ENCODE measurements at regions not wholly inside any gene's neighbourhood (a gene's known extent, or its start where the extent isn't known, plus 50 kb on each side); places are given as distances from the start of the nearest gene placed in this dataset.

DNA sequence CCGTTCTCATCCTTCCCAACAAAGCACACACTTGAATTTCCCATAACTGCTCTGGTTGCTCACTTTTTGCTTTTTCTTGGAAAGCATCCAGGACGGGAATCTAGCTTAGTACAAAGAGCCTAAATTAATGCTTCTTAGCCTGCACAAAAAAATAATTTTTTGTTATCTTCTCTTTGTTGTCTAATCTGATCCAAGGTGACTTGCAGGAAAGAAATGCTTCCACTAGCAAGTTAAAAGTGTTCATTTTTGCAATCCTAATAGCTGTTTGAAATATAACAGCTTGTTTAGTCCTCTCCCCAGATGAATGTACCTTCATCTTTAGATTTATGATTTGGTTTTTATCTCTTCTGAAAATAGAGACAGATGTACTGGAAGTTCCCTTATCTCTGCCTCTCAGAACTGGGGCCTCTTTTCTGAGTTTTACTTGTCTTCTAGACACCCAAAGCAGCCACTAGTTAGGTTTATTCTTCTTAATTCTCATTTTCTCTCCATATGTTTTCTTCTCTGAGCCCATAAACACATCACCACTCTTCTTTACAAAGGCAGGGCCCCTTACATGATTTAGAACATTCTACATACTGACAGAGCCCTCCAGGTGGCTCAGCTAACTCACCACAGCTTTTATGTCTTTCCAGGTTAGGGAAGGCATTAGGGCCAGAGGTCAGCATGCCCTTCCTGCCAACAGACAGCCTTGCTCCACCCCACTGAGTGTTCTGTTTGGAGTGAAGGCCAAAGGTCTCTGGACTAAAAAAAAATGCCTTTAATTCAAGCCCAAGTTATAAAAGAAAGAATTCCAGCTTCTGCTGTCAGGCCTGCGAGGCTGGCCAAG lies 74.7 kb upstream of the MAP4K3 start:
- Histone ChIP-seq H2AFZ (ENCODE audit: control insufficient read depth, low read depth, low read length) (no peak overlapping the region), H3K36me3 (ENCODE audit: control insufficient read depth in 2 of 2, insufficient read depth in 2 of 2, low read length in 1 of 2) (no peaks in the 10 kb centered on the region), H3K4me2 (ENCODE audit: control insufficient read depth, insufficient read depth) (no peak overlapping the region), H3K27me3 (replicated peaks in 1 of 2; ENCODE audit: control insufficient read depth in 2 of 2, insufficient read depth in 2 of 2, low read length in 1 of 2) (no peaks in the 10 kb centered on the region; a peak in 1 of 4 replicates), H3K9me3 (replicated peaks; ENCODE audit: control insufficient read depth, insufficient read depth, low read length) (no peaks in the 10 kb centered on the region), H3K4me1 (ENCODE audit: control insufficient read depth, insufficient read depth, low read length) (peaks cover 16% of the 10 kb centered on the region), H4K20me1 (ENCODE audit: control insufficient read depth, insufficient read depth) (no peaks in the 10 kb centered on the region), H3K79me2 (ENCODE audit: control insufficient read depth, insufficient read depth, low read length) (no peaks in the 10 kb centered on the region), H3K27ac (ENCODE audit: control insufficient read depth, insufficient read depth) (no peak overlapping the region), H3K4me3 (no peak overlapping the region), H3K9ac (ENCODE audit: control insufficient read depth, insufficient read depth, low read length) (no peak overlapping the region)
- intact Hi-C loops (cut with micrococcal nuclease; ENCODE audit: unreplicated experiment), result loop anchor here (2.0 kb wide), 1 partner anchor 219 kb away; no protein-coding TSS in a partner anchor
- SMC1A ChIA-PET (ENCODE audit: uncharacterized antibody, unreplicated experiment), result interaction anchor here (1.7 kb wide), 2 partner anchors 13 to 132 kb away, joined by 4 read pairs; no protein-coding TSS in a partner anchor
- WGBS (ENCODE audit: insufficient coverage, insufficient replicate concordance, low lambda C conversion rate, missing lambda C conversion rate), result 67% methylated on average over 3 of the region's 3 CpGs
- POLR2A ChIA-PET, result no interaction called here
- CTCF ChIA-PET, result interaction anchor here (0.6 to 1.3 kb wide), 3 partner anchors 12 to 472 kb away, joined by 3 read pairs; no protein-coding TSS in a partner anchor
- DNase-seq (ENCODE audit: low read depth, low spot score) (no peak), ATAC-seq (no peak), FAIRE-seq (no peak)
- in situ Hi-C loops (cut with MboI), result no loop called here
- no TSS peak for BruUV-seq (replicated peaks)
- RAD21 ChIA-PET (ENCODE audit: unreplicated experiment), result interaction anchor here (1.3 kb wide), 1 partner anchor 219 kb away, joined by 4 read pairs; no protein-coding TSS in a partner anchor
- TF ChIP-seq, protein P1, sequence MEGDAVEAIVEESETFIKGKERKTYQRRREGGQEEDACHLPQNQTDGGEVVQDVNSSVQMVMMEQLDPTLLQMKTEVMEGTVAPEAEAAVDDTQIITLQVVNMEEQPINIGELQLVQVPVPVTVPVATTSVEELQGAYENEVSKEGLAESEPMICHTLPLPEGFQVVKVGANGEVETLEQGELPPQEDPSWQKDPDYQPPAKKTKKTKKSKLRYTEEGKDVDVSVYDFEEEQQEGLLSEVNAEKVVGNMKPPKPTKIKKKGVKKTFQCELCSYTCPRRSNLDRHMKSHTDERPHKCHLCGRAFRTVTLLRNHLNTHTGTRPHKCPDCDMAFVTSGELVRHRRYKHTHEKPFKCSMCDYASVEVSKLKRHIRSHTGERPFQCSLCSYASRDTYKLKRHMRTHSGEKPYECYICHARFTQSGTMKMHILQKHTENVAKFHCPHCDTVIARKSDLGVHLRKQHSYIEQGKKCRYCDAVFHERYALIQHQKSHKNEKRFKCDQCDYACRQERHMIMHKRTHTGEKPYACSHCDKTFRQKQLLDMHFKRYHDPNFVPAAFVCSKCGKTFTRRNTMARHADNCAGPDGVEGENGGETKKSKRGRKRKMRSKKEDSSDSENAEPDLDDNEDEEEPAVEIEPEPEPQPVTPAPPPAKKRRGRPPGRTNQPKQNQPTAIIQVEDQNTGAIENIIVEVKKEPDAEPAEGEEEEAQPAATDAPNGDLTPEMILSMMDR (IDR thresholded peaks at IDR 0.05 in 2 of 3, conservative IDR thresholded peaks at IDR 0.05 in 1 of 3; ENCODE audit: control insufficient read depth in 2 of 3, extremely low read depth in 1 of 3, insufficient read depth in 1 of 3, low read depth in 3 of 3, low read length in 3 of 3), result no peak
- TF ChIP-seq RCOR1 (conservative IDR thresholded peaks at IDR 0.05; ENCODE audit: low read depth, low read length) (no peak), BRCA1 (IDR thresholded peaks at IDR 0.05; ENCODE audit: low read depth, low read length) (no peak), SRF (IDR thresholded peaks at IDR 0.05; ENCODE audit: low read depth in 2 of 2, low read length in 2 of 2) (no peak), PML (IDR thresholded peaks at IDR 0.05; ENCODE audit: low read length) (no peak), RFX5 (IDR thresholded peaks at IDR 0.05; ENCODE audit: low read depth, low read length) (no peak), ESRRA (IDR thresholded peaks at IDR 0.05; ENCODE audit: low read length) (no peak), FOXK2 (IDR thresholded peaks at IDR 0.05) (no peak)
- TF ChIP-seq, protein P2, sequence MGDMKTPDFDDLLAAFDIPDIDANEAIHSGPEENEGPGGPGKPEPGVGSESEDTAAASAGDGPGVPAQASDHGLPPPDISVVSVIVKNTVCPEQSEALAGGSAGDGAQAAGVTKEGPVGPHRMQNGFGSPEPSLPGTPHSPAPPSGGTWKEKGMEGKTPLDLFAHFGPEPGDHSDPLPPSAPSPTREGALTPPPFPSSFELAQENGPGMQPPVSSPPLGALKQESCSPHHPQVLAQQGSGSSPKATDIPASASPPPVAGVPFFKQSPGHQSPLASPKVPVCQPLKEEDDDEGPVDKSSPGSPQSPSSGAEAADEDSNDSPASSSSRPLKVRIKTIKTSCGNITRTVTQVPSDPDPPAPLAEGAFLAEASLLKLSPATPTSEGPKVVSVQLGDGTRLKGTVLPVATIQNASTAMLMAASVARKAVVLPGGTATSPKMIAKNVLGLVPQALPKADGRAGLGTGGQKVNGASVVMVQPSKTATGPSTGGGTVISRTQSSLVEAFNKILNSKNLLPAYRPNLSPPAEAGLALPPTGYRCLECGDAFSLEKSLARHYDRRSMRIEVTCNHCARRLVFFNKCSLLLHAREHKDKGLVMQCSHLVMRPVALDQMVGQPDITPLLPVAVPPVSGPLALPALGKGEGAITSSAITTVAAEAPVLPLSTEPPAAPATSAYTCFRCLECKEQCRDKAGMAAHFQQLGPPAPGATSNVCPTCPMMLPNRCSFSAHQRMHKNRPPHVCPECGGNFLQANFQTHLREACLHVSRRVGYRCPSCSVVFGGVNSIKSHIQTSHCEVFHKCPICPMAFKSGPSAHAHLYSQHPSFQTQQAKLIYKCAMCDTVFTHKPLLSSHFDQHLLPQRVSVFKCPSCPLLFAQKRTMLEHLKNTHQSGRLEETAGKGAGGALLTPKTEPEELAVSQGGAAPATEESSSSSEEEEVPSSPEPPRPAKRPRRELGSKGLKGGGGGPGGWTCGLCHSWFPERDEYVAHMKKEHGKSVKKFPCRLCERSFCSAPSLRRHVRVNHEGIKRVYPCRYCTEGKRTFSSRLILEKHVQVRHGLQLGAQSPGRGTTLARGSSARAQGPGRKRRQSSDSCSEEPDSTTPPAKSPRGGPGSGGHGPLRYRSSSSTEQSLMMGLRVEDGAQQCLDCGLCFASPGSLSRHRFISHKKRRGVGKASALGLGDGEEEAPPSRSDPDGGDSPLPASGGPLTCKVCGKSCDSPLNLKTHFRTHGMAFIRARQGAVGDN (IDR thresholded peaks at IDR 0.05), result no peak
- TF ChIP-seq, protein P3, sequence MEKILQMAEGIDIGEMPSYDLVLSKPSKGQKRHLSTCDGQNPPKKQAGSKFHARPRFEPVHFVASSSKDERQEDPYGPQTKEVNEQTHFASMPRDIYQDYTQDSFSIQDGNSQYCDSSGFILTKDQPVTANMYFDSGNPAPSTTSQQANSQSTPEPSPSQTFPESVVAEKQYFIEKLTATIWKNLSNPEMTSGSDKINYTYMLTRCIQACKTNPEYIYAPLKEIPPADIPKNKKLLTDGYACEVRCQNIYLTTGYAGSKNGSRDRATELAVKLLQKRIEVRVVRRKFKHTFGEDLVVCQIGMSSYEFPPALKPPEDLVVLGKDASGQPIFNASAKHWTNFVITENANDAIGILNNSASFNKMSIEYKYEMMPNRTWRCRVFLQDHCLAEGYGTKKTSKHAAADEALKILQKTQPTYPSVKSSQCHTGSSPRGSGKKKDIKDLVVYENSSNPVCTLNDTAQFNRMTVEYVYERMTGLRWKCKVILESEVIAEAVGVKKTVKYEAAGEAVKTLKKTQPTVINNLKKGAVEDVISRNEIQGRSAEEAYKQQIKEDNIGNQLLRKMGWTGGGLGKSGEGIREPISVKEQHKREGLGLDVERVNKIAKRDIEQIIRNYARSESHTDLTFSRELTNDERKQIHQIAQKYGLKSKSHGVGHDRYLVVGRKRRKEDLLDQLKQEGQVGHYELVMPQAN (conservative IDR thresholded peaks at IDR 0.05), result no peak
- TF ChIP-seq, protein P4, sequence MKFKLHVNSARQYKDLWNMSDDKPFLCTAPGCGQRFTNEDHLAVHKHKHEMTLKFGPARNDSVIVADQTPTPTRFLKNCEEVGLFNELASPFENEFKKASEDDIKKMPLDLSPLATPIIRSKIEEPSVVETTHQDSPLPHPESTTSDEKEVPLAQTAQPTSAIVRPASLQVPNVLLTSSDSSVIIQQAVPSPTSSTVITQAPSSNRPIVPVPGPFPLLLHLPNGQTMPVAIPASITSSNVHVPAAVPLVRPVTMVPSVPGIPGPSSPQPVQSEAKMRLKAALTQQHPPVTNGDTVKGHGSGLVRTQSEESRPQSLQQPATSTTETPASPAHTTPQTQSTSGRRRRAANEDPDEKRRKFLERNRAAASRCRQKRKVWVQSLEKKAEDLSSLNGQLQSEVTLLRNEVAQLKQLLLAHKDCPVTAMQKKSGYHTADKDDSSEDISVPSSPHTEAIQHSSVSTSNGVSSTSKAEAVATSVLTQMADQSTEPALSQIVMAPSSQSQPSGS (IDR thresholded peaks at IDR 0.05; ENCODE audit: low read length), result no peak
